Transverse colon (tissue), 4 donors: ENCODE measurements at regions not wholly inside any gene's neighbourhood (a gene's known extent, or its start where the extent isn't known, plus 50 kb on each side); places are given as distances from the start of the nearest gene placed in this dataset.
"Not testable (repeated sequence)": the region's sequence is repeated elsewhere in the genome, so short reads cannot be mapped to it uniquely, and the experiment has no call there.

Source experiments
- DNase-seq: peaks from one replicate; pipeline ENCODE4 v3.0.0-alpha.2; 2019
- H3K27ac ChIP-seq, 4 donors: fragments of 200-600 bp; sonication (generic); 2 replicates each; pipeline ENCODE4 v1.5.1; 2016 to 2018; ENCODE audit warnings: inconsistent platforms in 4 of 4
- H3K27me3 ChIP-seq: fragments of 200-600 bp; sonication (generic); 2 replicates; pipeline ENCODE4 v1.5.1; 2017; ENCODE audit warnings: inconsistent platforms
- H3K36me3 ChIP-seq, 4 donors: fragments of 200-600 bp; sonication (generic); 2 replicates each; pipeline ENCODE4 v1.5.1; 2017 to 2019; ENCODE audit warnings: inconsistent platforms in 4 of 4
- H3K4me1 ChIP-seq, 4 donors: fragments of 200-600 bp; sonication (generic); 2 replicates each; pipeline ENCODE4 v1.5.1; 2017 to 2020; ENCODE audit warnings: inconsistent platforms in 4 of 4
- H3K4me3 ChIP-seq, 4 donors: fragments of 200-600 bp; sonication (generic); 1 replicate in 1 of 4; 2 replicates in 3 of 4; pipeline versions ENCODE4 v1.5.1 to v1.6.1; 2017 to 2019; ENCODE audit warnings: inconsistent platforms in 4 of 4
- H3K9me3 ChIP-seq, 2 donors: fragments of 200-600 bp; sonication (generic); 2 replicates each; pipeline ENCODE4 v1.5.1; 2017 to 2019; ENCODE audit warnings: inconsistent platforms in 2 of 2
- EP300 ChIP-seq: sonication (generic); formaldehyde crosslinking; IDR thresholded peaks from one replicate; pipeline ENCODE4 v1.6.1; 2017; ENCODE audit warnings: antibody characterized with exemption, low read depth
- POLR2A ChIP-seq: fragments of 450-650 bp; IDR thresholded peaks from one replicate; pipeline ENCODE4 v1.6.1; 2016; ENCODE audit warnings: antibody characterized with exemption, mild to moderate bottlenecking, moderate library complexity
- POLR2AphosphoS5 ChIP-seq, 3 donors: sonication (generic); formaldehyde crosslinking; IDR thresholded peaks; one replicate each; pipeline ENCODE4 v1.6.1; 2016; ENCODE audit warnings: antibody characterized with exemption in 3 of 3
- WGBS, 2 donors: methylation state at CpG; one replicate each; pipeline ENCODE4 v1.1.5; 2018; ENCODE audit warnings: low coverage in 1 of 2; 5-methylcytosine and 5-hydroxymethylcytosine counted together
- in situ Hi-C, 4 donors: fragments of 200-750 bp; cut with MboI; loops; one replicate each; pipeline versions ENCODE4 v1.15.0 to v1.15.1; 2017; ENCODE audit warnings: low sequenced_read_pairs in 3 of 4, low pct_ligation_motif_present in 1 of 4, low pct_unique_long_range_greater_than_20kb in 1 of 4
- intact Hi-C: fragments of 100-400 bp; cut with DNase I; formaldehyde crosslinking; loops from one replicate; pipeline ENCODE4 v1.15.1; 2023; ENCODE audit warnings: low total_unique reads
- TF ChIP-seq, protein P1 (sequence below), 5 experiments: fragments of 200-600 bp in 3 of 5; fragments of 450-650 bp in 2 of 5; sonication (generic) in 3 of 5; IDR thresholded peaks; 1 replicate in 2 of 5; 2 replicates in 3 of 5; pipeline ENCODE4 v1.5.1; 2016 to 2017; ENCODE audit warnings: antibody characterized with exemption in 5 of 5, inconsistent platforms in 3 of 5, mild to moderate bottlenecking in 2 of 5, moderate library complexity in 1 of 5

DNA sequence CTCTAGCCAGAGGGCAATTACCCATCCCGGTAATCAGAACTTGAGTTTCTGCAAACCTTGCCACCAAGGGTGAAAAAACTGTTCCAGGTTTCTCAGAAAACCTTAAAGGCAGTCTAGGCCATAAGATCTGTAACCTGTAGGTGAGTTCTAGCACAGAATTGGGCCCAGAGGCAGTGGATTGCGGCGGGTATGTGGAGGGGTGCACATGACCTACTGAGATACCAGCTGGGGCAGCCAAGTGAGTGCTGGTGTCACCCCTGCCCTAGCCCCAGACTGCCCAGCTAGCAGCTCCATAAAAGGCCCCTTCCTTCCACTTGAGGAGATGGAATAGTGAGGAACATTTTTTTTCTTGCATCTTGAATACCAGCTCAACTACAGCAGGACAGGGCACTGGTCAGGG lies 176.7 kb downstream of the SMARCA1 start:
- 67% methylated on average over 3 of the region's 3 CpGs; no CpG with 5 or more reads in 1 of the 2 donors for WGBS, 2 donors
- intact Hi-C loops (no loop called here), in situ Hi-C loops (no loop called here)
- TF ChIP-seq EP300 = no peak
- Histone ChIP-seq H3K4me3 (no peak overlapping the region), H3K27ac (no peak overlapping the region), H3K4me1 (no peaks in the 10 kb centered on the region), H3K9me3 (no peaks in the 10 kb centered on the region), H3K36me3 (no peaks in the 10 kb centered on the region), H3K27me3 (no peaks in the 10 kb centered on the region)
- DNase-seq = no peak

DNA sequence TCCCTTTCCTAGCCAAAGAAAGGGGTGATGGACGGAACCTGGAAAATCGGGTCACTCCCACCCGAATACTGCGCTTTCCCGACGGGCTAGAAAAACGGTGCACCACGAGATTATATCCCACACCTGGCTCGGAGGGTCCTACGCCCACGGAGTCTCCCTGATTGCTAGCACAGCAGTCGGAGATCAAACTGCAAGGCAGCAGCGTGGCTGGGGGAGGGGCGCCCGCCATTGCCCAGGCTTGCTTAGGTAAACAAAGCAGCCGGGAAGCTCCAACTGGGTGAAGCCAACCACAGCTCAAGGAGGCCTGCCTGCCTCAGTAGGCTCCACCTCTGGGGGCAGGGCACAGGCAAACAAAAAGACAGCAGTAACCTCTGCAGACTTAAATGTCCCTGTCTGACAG lies 186.0 kb downstream of the SMARCA1 start:
- H3K9me3 ChIP-seq, intact Hi-C loops, H3K36me3 ChIP-seq, H3K27me3 ChIP-seq, H3K4me1 ChIP-seq, in situ Hi-C loops, H3K27ac ChIP-seq, DNase-seq, H3K4me3 ChIP-seq: not testable (repeated sequence)
- WGBS, 2 donors = 76% methylated on average over 16 of the region's 16 CpGs; no CpG with 5 or more reads in 1 of the 2 donors

GRCh38 chrX:129323115-129323514 lies 200.2 kb downstream of the SMARCA1 start:
- Histone ChIP-seq H3K4me3 (no peak overlapping the region), H3K27me3 (no peaks in the 10 kb centered on the region)
- TF ChIP-seq, protein P1, sequence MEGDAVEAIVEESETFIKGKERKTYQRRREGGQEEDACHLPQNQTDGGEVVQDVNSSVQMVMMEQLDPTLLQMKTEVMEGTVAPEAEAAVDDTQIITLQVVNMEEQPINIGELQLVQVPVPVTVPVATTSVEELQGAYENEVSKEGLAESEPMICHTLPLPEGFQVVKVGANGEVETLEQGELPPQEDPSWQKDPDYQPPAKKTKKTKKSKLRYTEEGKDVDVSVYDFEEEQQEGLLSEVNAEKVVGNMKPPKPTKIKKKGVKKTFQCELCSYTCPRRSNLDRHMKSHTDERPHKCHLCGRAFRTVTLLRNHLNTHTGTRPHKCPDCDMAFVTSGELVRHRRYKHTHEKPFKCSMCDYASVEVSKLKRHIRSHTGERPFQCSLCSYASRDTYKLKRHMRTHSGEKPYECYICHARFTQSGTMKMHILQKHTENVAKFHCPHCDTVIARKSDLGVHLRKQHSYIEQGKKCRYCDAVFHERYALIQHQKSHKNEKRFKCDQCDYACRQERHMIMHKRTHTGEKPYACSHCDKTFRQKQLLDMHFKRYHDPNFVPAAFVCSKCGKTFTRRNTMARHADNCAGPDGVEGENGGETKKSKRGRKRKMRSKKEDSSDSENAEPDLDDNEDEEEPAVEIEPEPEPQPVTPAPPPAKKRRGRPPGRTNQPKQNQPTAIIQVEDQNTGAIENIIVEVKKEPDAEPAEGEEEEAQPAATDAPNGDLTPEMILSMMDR (IDR thresholded peaks at IDR 0.05) = no peak
- TF ChIP-seq EP300 = no peak
- TF ChIP-seq POLR2A = no peak
- TF ChIP-seq POLR2AphosphoS5 (IDR thresholded peaks at IDR 0.05) = no peak

DNA sequence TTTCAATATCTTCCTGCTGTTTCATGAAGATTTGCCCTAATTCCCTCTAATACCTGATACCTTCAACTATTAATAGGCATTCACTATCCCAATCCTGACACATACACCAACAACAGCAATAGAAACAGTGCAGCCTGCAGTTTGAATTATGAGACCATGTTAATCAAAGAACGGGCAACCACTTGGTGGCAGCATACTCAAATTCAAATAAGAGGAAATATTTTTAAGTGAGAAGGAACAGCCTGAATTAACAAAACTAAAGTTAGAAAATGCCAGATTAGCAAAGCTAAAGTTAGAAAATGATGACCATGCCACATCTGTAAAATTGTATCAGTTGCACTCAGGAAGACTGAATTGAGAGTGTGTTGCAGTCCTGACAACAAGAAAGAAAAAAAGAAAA lies 204.9 kb downstream of the SMARCA1 start:
- WGBS, 2 donors = 38% methylated on average over 1 of the region's 1 CpG
- H3K27ac ChIP-seq = no peak overlapping the region
- TF ChIP-seq POLR2AphosphoS5 (IDR thresholded peaks at IDR 0.05) (no peak), POLR2A (no peak), EP300 (no peak)
- TF ChIP-seq, protein P1 (IDR thresholded peaks at IDR 0.05) = no peak
- H3K36me3 ChIP-seq = no peaks in the 10 kb centered on the region
- no peaks in the 10 kb centered on the region for H3K4me1 ChIP-seq
- in situ Hi-C loops (no loop called here), intact Hi-C loops (no loop called here)
- no peak overlapping the region for H3K4me3 ChIP-seq
- H3K27me3 ChIP-seq = no peaks in the 10 kb centered on the region
- H3K9me3 ChIP-seq = no peaks in the 10 kb centered on the region
- no peak for DNase-seq

More at GRCh38 chrX:129323115-129323514, 200.2 kb downstream of the SMARCA1 start:
- in situ Hi-C loops (no loop called here), intact Hi-C loops (no loop called here)
- Histone ChIP-seq H3K27ac (no peak overlapping the region), H3K9me3 (no peaks in the 10 kb centered on the region), H3K36me3 (no peaks in the 10 kb centered on the region), H3K4me1 (no peaks in the 10 kb centered on the region)
- no peak for DNase-seq
- WGBS, 2 donors = 50 to 52% methylated on average over 2 to 3 of the region's 3 CpGs

GRCh38 chrX:129316461-129316860 lies 206.8 kb downstream of the SMARCA1 start:
- Histone ChIP-seq H3K27me3 (no peaks in the 10 kb centered on the region), H3K4me1 (no peaks in the 10 kb centered on the region), H3K4me3 (no peak overlapping the region), H3K27ac (no peak overlapping the region), H3K9me3 (no peaks in the 10 kb centered on the region), H3K36me3 (no peaks in the 10 kb centered on the region)
- intact Hi-C loops = no loop called here
- no peak for DNase-seq
- no peak for TF ChIP-seq POLR2A
- no peak for TF ChIP-seq EP300
- no peak for TF ChIP-seq POLR2AphosphoS5 (IDR thresholded peaks at IDR 0.05)
- TF ChIP-seq, protein P1 (IDR thresholded peaks at IDR 0.05) = no peak
- in situ Hi-C loops = no loop called here
- 86 to 89% methylated on average over 1 to 2 of the region's 2 CpGs for WGBS, 2 donors
